SKM-1 treated with dmso at 0.1 percent for 144 hours (cell line): ENCODE measurements at regions not wholly inside any gene's neighbourhood (a gene's known extent, or its start where the extent isn't known, plus 50 kb on each side); places are given as distances from the start of the nearest gene placed in this dataset.

Experiments
- DNase-seq: peaks from one replicate; lab custom pipeline; 2025; ENCODE audit not compliant: unreplicated experiment; lab: John Stamatoyannopoulos, UW

GRCh38 chr2:137823196-137823595, 141.1 kb upstream of the HNMT start:
- DNase-seq, result no peak

DNA sequence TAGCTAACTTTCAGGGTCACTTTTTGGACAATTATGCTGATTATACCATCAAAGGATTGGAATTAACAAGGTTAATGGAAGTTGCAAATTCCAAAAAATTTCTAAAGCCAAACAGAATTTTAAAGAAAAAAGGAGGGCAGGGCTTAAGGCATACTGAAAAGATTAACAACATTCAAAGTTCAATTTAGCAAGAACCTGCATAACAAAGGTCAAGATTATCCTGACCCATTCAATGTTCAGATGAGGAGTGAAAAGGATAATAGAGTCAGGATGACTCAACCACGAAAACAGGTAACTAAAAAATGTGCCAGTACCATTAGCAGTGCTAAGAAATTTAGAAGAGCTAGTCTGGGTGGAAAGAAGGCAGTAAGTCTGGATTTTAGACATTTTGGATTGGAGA, 139.8 kb upstream of the HNMT start:
- DNase-seq, result no peak

- DNase-seq, result no peak
Observed at GRCh38 chr2:137826373-137827372, 137.6 kb upstream of the HNMT start.

GRCh38 chr2:137828624-137829023, 135.6 kb upstream of the HNMT start:
- DNase-seq, result no peak

- no peak for DNase-seq
Observed at GRCh38 chr2:137829251-137829650, 135.0 kb upstream of the HNMT start.

DNA sequence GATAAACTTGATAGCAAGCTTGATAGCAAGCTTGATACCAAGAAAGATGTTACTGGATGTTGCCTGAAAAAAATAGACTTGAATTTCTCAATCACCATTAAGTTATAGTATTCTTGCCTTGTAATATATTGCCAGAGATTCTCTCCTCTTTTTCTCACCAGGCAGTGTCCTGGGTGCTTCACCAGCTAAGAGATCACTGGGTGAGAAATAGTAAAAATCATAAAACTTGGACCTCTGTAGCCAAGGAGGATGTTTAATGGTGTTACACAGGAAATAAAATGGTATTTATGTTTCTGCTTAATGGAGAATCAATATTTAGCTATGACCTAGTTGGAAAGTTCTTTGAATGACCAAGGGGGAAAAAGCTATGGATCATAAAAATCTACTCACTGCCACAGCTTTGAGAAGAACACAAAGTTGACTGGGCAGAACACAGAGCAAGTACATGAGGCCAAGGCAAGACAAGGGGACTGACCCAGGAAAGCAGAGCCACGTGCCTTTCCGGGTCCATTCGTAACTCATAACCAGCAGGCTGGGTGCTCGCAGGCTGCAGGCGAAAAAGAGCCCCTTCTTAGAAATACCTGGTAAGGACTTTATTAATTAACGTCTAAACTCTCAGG, 129.4 kb upstream of the HNMT start:
- DNase-seq, result no peak

DNA sequence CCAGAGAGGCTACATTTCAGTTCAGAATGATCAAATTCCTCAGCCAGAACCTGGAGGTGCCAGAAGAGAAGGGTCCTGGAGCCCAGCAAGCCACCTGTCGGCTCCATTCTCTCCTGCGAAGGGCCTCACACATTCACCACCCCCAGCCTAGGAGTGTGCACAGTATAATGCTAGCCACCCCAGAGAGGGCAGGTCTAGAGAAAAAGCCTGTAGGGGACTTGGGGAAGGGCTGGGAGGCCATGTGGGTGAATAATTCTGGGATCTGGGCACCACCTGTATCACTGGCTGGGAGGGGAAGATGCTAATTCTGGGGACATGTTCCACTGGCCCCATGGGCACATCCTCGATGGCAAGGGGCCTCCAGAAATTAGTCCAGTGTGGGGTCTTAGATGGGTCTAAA, 127.6 kb upstream of the HNMT start:
- no peak for DNase-seq

GRCh38 chr2:137837830-137838229, 126.4 kb upstream of the HNMT start:
- peak; percentile 48 for DNase-seq

GRCh38 chr2:137838255-137839092, 125.8 kb upstream of the HNMT start:
- peak; percentile 68 for DNase-seq

DNA sequence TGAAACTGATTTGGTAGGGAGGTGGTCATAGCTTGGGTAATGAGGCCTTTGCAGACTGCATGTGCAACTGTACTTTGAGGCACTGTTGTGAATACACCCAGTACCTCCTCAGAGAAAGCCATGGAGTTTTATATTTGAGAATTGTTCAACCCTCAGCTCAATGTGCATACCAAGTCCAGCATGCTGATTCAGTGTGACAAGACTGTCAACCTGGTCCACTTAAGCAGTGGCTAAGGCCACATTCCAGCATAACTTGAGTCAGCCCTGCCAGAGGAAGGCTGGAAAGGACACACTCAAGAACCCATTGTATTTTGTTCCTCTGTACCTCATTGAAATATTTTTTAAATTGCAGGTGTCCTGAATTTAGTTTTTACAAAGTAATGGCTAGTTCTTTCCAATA, 121.8 kb upstream of the HNMT start:
- DNase-seq, result no peak

GRCh38 chr2:137842952-137843351, 121.3 kb upstream of the HNMT start:
- no peak for DNase-seq

DNA sequence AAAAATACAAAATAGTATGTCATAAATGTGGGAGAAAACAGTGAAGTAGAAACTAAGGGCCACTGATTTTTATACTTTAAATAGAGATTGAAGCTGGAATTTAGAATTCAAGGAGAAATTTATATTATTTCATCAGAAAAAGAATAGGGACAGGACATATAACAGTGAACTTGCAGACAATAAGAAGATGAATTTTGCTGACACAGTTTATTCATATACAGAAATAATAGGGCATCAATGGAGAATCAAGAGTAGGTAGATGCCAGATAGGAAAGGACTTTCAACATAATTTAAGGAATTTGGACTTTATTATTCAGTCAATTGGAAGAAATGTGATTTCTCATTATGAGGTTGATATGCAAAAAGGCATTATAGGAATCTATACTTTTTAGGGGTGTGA, 118.9 kb upstream of the HNMT start:
- no peak for DNase-seq

DNA sequence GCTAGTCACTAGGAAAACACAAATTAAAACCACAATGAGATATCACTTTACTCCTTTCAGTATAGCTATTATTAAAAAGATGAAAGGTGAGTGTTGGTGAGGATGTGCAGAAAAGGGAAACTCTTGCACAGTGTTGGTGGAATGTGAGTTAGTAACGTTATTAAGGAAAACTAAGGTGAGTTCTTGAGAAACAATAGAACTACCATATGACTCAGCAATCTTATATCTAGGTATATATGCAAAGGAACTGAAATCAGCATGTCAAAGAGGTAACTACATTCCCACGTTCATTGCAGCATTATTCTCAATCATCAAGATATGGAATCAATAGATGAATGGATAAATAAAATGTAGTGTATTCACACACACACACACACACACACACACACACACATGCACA, 117.3 kb upstream of the HNMT start:
- no peak for DNase-seq

DNA sequence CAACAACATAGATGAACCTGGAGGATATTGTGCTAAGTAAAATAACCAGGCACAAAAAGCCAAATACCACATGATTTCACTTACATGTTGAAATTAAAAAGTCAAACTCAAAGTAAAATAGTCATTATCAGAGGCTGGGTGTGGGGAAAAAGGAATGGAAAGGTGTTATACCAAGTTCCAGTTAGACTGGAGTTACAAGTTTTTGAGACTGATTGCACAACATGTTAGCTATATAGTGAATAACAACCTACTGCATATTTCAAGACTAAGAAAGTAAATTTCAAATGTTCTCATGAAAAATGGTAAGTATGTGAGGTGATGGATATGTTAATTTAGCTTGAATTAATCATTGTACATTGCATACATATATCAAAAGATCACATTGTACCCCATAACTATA, 116.8 kb upstream of the HNMT start:
- no peak for DNase-seq

GRCh38 chr2:137857881-137858280, 106.4 kb upstream of the HNMT start:
- no peak for DNase-seq

DNA sequence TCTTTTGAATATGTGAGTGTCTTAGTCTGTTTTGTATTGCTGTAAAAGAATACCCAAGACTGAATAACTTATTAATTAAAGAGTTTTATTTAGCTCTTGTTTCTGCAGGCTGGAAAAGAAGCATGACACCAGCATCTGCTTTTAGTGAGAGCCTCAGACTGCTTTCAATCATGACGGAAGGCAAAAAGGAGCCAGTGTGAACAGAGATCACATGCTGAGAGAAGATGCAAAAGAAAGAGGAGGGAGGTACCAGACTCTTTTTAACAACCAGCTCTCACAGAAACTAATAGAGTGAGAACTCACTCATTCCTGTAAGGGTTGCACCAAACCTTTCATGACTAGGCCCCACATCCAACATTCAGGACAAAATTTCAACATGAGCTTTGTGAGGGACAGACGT, 101.6 kb upstream of the HNMT start:
- no peak for DNase-seq

DNA sequence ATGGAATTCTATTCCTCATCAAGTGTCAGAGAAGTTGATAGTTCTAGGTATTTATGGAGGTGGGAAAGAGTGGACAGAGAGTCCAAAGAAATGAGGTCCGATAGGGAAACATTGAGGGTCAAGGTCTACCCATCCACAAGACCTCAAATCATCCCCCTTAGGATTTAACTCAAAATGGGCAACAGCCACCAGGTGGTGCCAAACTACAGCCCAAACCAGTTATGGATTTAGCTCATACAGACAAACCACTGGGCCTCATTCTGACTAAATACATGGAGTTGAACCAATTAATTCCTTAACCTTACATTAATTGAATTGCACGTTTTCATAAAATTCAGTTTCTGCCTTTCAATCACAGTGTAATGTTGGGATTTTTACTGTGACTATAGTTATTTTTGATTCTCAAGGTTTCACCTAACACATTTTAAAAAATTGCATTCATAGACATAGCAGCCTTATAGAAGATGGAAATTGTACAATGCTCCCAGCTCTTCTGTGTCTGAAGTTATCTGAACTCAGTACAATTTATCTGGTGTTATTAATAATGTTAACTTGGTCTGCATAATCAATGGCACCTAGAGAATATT, 98.2 kb upstream of the HNMT start:
- DNase-seq, result peak; percentile 38

- DNase-seq, result no peak
Observed at GRCh38 chr2:137870682-137871081, 93.6 kb upstream of the HNMT start.

GRCh38 chr2:137872577-137872976, 91.7 kb upstream of the HNMT start:
- no peak for DNase-seq

DNA sequence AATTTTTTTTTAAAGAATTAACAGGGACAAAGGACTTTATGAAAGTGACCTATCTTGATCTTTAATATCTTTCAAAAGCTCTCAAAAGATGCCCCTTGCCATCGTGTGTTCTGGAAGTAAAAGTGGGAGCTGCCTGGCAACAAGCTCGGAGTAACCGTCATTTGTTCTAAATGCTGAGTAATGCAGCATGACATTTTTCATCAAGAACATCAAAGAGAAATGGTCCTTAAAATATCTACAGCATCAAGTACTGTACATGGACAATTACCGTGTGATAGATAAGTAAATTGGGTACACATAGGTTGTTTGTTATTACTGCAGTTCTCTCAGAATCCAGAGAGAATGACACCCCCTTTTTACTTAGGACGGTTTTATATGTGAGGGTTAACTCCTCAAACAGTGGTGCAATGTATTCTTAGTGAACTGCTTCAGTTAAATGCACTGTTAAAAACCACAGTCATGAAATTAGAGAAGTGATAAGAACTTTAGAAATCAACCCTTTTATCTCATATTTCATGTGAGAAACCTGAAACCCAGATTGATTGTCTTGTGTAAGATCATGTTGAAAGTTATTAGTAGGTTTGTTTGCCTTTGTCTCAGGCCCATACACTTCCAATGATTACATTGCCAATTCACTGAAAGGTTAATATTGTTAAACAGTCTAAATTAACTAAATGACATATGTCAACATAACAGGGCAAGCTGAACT, 90.6 kb upstream of the HNMT start:
- DNase-seq, result no peak

DNA sequence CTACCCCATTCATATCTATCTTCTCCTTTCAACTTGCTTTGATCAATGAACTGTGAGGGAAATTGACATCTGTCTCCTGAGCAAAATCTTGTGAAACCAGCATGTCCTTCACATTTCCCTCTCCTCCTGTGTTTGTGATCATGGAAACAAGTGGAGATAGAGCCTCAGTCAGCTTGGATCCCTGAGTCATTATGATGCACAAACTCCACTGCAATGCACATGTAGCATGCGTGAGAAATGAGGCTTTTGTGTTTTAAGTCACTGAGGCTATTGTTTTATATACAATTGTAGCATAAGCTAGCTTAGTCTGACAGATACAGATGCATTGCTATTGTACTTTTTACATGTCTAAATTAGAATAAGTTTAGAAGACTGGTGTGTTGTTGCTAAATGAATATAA, 85.2 kb upstream of the HNMT start:
- DNase-seq, result no peak
